ENCODE measurements at regions not wholly inside any gene's neighbourhood (a gene's known extent, or its start where the extent isn't known, plus 50 kb on each side); places are given as distances from the start of the nearest gene placed in this dataset.

DNA sequence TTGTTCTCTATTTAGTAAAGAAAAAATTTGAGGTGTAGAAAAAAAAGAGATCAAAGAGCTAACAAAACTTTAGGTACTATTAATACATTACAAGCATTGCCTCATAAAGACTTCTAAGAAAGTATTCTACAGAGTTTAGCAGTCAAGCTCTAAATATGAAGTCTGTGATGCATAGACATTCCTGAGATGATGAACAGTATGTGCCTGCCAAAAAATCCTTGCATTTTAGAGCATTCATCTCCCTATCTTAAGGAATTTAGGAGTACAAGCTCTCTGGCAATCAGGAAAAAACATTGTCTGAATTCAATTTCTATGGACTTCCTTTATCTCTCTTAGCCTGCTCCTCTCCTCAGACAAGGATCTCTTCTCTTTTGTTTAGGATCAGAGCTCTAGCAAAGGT, 202.6 kb upstream of the LRFN5 start:
- no peak for DNase-seq (ENCODE audit: low read depth)

DNA sequence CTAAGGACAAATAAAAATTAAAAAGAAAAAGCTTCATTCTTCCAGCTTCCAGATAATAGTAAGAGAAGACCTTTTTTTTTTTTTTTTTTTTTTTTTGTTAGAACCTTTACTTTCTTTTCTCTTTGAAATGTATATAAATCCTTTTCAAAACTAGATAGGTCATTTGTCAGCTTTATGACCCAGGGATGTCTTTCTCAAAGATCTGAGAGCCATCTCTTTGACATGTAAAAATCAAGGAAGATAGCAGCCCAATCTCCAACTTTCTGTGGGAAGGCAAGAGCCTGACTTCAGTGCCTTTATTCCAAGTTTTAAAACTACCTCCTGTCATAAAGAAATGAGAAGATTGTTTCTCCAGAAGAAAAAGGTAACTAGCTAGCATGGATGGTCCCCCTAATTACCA, 203.3 kb upstream of the LRFN5 start:
- no peak for DNase-seq (ENCODE audit: low read depth)

DNA sequence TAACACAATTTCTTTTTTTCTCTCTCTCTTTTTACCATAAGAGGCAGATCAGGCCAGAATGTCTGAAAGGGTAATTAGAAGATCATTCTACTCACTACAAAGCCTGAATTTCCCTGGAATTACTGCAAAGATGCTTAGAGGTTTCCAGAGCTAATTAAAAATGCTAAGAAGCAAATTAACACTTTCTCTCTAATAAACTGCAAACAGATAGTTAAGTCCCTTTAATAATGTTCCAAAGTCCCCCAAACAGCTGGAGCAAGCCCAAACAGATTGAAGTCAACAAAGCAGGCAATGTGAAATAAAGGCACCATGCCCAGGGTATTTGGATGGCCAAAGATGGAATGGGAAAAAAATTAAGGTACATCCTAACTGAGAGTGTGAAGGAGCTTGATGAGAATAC, 208.8 kb upstream of the LRFN5 start:
- DNase-seq (ENCODE audit: low read depth), result no peak

DNA sequence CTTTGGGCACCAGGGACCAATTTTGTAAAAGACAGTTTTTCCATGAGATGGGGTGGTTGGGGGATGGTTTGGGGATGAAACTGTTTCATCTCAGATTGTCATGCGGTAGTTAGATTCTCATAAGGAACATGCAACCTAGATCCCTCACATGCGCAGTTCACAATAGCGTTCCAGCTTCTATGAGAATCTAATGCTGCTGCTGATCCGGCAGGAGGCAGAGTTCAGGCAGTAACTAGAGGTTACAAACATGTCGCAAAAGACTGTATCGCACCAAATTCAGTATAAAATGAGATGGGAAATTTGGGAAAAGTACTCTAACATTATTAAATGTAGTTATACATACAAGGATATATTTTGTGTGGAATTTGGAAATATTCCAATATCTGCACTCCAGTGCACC, 213.2 kb upstream of the LRFN5 start:
- no peak for DNase-seq (ENCODE audit: low read depth)

DNA sequence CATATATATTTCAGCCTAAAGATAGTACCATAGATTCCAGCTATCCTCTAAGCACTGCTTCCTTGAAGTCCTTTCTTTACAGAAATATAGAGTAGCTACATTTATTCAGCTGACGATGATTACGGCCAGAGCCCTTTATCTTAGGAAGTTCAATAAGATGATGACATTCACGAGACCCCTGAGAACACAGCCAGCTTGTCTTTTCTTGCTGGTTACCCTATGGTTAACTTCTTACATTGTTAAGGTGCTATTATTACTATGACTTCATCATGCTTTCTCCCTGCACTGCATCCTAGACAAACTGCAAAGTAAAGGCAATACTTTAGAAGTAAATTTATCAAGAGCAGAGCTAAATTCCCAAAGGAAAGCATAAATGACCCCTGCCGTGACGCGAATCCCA, 214.4 kb upstream of the LRFN5 start:
- DNase-seq (ENCODE audit: low read depth), result no peak

DNA sequence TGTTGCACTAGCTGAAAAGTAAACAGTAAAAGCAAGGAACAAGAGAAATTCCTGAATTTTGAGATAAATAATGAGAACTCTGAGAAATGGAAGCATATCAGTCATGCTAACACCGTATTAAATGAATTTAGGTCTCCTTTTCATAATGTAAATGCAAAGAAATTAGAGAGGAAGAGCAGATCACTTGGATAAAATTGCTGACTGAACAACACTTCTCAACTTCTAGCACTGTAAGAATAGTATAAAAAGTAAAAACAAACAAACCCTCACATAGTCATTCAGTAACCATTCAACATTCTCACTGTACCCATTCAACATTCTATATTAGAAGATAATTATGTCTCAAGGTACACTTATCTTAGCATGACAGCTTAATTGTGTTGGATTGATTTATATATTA, 217.3 kb upstream of the LRFN5 start:
- DNase-seq (ENCODE audit: low read depth), result no peak

DNA sequence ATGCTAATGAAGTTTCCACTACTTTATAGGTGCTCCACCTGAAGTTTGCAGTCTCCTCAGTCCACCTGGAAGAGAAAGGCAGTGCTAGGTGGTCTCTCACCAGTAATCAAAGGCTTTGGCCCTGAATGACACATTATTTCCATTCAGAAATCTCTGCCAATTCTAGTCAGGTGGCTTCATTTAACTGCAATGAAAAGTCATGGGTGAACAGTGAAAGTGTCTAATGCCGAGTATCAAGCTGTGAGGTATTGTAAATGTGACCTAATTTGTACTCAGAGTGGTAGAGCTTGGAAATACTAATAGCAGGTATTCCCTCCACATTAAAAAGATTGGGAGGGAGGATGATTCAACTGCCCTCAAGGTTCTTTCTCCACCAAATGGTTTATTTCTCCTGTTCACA, 220.9 kb upstream of the LRFN5 start:
- DNase-seq (ENCODE audit: low read depth), result no peak

DNA sequence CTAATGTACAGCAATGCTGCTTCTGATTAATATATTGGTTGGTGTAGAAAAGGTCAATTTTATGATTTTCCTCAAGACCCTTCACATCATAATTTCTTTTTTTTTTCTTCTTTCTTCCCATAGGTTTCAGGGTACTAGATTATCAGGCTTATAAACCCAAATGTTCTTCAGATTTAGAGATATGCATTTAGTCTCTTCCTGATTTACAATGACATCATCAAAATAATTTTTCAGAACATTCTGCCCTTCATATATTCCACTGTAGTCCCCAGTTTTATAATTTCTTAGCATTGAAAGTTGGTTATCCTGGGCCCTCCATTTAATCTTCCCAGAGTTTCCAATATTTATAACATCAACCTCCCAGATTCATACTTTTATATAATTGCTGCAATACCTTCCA, 226.7 kb upstream of the LRFN5 start:
- no peak for DNase-seq (ENCODE audit: low read depth)

DNA sequence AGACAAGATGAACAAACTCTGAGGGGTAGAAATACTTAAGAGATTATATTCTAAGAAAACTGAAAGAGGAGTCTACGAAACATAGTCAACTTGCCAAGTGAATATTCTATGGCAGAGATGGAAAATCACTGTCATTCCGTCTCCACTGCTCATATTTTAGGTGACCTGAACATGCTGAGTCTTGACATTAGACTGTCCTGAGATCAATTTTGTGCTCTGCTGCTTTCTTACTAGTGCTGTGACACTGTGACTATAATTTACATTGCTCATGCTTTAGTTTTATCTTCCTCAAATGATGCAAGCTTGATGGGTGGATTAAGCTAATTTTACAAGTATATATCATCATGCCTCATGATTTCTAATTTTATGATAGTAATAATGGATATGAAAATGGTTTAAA, 228.2 kb upstream of the LRFN5 start:
- no peak for DNase-seq (ENCODE audit: low read depth)

DNA sequence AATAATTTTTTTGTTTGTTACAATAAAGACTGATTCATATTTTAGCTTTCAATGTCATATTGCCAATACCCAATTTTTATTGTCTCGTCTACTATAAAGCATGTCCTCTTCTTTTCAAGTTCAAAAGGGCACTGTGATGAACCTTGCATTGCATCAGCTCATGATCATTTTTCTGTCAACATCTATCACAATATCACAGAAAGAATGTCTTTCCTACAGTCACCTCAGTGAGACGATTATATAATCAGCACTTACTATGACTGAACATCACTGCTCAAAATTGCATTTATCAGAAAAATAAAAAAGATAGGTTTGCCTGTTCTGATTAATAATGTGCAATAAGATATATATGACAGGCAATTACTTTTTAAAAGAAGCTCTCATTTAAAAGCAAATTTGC, 228.7 kb upstream of the LRFN5 start:
- no peak for DNase-seq (ENCODE audit: low read depth)

DNA sequence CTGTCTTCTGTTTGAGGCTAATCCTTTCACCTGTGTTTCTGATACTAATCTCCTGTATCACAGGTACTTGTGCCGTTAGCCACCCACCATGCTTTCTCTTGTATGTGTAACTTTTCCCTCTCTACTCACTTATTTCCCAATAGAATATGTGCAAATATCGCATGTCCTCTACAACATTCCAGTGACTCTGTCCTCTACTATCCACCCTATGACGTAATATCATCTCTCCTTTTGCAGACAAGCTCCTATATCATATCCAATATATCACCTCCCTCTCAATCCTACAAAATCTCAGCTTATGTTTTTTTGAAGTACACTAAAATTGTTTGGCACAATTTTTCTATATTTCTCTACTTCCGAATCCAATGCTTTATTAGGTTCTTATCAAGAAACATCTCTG, 232.6 kb upstream of the LRFN5 start:
- DNase-seq (ENCODE audit: low read depth), result no peak

DNA sequence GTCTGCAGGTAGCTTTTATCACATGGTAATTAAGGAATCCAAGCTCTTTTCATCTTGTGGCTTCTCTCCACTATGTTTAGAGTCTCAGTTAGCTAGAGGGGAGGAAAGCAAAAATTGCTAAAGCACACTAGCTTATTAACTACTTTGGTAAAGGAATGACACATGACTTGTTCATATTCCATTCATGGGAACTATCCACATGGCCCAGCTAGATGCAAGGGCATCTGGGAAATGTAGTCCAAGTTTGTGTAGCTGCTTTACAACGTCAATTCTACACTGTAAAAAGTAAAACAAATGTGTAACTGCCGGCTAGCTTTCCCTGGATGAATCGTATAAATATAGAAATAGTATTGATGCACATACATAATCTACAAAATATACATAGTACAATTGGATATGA, 244.5 kb upstream of the LRFN5 start:
- no peak for DNase-seq (ENCODE audit: low read depth)

DNA sequence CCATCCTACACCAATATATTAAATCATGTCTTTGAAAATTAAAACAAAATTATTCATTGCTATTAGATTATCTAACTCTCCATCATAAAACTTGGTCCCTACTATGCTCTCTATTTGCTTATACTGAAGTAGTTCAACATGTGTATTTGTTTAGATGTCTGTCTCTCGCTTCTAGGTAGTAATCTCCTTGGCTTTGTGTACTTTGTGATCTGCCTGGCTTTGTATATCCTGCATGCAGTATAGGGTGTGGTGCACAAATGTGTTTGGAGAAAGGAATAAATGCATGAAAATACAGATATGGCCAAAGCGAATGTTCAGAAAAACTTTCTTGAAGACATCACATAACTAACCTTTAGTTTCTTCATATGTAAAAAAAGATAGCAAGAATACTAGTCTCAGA, 246.6 kb upstream of the LRFN5 start:
- no peak for DNase-seq (ENCODE audit: low read depth)

DNA sequence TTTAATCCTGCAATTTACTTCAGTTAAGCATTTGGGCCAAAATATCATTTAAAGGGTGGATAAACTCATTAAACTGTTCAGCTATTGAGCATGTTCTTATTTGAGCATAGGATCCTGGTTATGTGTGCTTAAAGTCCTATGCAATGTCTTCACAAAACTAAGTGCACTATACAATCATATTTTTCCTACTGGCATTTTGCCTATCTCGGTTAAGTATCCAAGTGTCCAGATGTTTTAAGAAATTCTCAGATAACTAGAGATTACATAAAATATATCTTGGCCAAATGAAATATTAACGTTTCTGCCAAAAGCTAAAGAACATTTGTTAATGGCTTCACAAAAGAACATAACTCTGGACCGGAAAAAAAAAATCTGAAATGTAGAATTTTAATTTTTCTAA, 250.8 kb upstream of the LRFN5 start:
- no peak for DNase-seq (ENCODE audit: low read depth)

DNA sequence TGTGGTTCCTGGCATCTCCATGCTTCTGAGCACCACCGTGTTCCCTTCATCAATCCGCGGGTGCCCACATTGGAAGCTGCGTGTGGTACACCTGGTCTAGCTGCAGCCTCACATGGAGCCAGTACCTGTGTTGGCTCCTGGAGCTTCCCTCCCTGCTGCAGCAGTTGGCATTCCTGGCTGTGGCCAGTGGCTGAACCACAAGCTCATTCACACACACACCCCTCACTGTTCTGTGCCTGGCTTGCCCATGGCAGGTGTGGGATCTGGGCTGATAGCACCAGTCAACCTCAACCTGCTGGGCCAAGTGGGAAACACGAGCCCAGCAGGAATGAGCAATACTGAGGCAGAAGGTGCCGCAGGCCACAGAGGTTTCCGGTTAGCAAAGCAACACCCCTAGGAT, 256.2 kb upstream of the LRFN5 start:
- DNase-seq (ENCODE audit: low read depth), result no peak

DNA sequence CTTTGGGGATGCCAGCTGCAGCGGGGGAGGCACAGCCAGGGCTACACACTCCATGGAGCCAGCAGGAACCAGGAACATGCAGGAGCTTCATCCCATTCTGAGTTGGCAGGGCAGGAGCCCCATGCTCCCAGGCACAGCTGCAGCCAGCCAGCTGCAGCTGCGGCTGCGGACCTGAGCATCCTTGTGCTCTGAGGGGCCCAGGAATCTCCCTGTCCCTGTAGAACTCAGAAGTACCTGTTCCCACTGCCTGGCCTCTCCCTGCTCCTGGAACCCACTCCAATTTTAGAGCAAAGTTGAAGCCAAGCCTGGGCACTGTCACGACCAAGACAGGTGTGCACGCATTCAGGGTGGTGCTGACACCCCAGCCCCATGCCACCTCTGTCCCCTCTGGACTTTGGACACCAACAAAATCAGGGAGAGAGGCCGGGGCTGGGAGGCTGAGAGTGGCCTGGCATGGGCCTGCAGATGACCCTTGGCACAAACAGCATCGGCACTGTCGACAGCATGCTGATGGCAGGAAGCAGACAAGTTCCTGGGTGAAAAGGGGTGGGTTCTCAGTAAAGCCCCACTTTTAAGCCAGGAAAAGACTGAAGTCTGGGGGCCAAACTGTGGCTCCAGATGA, 257.3 kb upstream of the LRFN5 start:
- DNase-seq (ENCODE audit: low read depth), result no peak

DNA sequence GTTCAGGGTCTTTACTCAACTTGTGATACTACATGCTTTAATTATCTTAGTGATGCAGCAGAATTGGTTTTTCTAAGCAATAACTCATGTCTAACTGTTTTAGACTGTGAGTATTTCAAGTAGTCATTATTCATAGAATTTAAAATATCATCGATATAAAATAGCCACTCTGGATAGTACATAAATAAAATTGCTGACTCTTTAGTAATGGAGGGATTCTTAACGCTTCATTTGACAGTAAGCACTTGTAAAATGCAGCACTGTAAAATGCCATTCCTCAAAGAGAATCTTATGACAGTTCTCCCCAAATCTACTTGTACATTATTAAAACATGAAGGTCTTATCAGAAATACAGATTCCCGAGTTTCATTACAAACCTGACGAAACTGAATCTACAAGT, 262.8 kb upstream of the LRFN5 start:
- DNase-seq (ENCODE audit: low read depth), result no peak

DNA sequence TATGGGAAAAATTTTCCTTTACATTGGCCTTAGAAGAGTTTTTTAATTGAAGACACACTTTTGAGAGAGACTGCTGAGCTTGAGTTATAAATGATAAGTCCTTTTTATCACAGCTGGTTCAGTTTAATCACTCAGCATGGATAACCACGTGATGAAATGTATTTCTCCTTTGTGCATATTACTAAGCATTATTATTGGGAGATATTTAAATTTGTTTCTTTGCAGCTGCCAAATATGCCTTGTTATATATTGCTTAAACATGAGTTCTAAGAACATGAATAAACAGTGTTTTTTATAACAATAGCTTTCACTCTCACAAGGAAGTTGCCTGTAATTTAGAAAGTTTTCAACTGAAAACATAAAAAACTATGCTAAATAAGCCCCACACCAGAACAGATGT, 293.5 kb upstream of the LRFN5 start:
- no peak for DNase-seq (ENCODE audit: low read depth)

DNA sequence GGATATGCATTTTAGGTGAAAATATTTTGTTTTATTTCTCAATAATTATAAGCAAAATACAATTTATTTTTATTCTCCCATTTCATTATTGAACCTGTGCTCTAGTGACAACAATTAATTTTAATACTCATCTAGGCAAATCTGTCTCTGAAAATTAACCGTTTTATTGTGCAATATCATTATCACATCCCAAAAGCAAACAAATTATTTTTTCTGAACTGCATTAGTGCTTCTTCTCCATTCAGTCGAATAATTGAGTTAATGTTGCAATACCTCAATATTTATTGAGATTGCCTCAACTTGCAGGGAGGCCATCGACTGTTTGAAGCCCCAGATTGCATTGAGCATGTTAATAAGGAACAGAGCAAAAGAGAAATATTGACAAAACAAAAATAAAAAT, 303.2 kb upstream of the LRFN5 start:
- DNase-seq (ENCODE audit: low read depth), result no peak

DNA sequence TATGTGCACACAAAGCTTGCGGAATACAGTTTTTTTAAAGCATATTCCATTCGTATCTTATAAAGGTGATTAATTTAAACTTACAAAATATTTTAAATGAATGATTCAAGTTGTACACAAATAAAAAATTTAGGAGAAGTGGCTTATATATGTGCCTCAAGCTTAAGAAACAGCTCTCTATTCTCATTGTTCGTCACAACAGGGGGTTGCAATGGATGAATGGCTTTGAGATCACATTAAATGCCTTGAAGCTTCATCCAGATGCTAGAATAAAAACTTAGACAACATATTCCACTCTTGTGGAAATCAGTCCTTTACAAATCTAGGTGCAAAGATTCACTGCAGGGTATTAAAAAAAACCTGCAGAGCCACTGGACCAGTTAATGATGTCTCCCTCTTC, 303.9 kb upstream of the LRFN5 start:
- DNase-seq (ENCODE audit: low read depth), result no peak

DNA sequence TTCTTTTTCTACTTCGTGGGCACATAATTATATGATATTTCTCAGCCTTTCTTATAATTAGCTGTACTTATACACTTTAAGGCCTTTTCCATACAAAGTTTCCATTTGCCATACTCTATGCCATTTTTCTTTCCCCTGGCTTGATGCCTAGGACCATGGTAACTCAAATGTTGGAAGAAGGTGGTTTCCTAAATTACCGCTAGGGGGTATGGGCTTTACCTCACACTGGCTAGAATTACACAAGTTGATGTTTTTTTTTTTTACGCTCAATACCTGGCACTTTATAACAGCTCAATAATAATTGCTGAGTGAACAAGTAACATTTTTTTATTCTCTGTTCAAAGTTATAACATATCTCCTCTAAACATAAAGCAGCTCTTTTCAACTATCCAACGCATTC, 306.8 kb upstream of the LRFN5 start:
- DNase-seq (ENCODE audit: low read depth), result no peak

DNA sequence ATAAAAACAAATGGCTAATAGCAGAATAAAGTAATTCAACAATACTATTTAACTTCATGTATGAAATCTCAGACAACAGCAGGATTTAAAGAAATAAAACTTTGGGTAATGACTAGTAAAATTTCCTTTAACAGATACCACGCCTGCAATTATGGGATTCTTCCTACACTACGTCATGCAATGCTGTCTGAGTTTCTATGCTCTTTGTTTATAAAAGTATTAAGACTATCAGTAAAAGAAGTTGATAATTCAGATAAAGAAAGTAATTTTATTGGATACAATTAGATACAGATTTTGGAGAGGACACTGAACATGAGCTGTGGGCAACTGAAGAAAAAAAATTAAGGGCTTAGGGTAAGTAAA, 308.4 kb upstream of the LRFN5 start:
- no peak for DNase-seq (ENCODE audit: low read depth)

DNA sequence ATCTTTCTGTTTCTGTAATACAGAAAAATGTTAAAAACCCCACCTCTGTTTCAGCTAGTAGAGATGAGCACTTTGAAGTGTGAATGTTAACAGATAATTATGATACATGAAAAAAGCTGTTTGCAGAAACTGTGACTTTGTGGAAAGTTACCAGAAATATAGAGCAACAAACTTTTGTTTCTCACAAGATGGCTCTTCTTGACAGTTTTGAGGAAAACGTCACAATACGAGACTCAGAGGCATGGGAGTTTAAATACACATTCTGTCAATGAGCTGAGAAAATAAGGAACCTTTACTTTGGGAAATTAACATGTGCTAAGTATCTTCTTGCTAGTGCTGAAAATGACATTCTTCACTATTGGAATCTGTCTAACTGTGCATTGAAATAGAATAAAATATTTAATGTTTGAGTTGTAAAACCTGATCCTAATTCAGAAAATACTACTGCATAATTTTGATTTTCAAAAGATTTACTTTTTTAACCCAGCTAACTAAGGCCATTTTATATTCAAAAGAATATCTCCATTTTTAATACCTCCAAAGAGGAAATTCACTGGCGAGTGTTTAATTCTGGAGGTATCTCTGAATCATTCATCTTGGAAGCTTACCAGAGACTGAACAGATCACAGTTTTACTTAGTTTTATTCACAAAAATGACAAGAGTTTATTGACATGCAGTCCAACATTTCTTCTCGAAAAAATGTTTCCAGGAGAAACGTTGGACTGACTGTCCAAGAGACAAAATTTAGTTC, 308.9 kb upstream of the LRFN5 start:
- DNase-seq (ENCODE audit: low read depth), result no peak

DNA sequence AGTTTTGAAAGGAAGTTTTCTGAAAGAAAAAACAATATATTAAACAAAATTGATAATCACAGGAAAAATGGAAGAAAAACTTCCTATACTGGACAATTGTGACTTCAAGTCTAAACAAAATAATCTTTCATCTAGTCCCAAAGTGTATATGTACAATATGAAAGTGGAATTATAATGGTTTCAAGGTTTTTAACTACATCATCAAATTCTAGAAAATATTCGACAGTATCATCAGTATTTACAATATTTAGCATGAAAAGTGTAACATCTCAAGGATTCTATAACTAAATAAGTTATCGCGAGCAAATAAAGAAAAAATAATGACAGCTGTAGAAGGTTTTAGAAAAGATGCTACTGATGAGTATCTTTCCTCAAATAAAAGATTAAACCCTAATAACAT, 310.9 kb upstream of the LRFN5 start:
- no peak for DNase-seq (ENCODE audit: low read depth)
